T-helper 2 cell (primary cell): ENCODE measurements at regions not wholly inside any gene's neighbourhood (a gene's known extent, or its start where the extent isn't known, plus 50 kb on each side); places are given as distances from the start of the nearest gene placed in this dataset.
"Not testable (repeated sequence)": the region's sequence is repeated elsewhere in the genome, so short reads cannot be mapped to it uniquely, and the experiment has no call there.

Experiments used
- DNase-seq, 5 experiments: peaks; one replicate each; pipeline versions ENCODE4 v3.0.0 to v3.0.0-alpha.2; 2012 to 2022

- DNase-seq, result not testable (repeated sequence)
Measured at GRCh38 chr12:90687682-90688081, 267.3 kb downstream of the CCER1 start.

GRCh38 chr12:90683871-90684270, 271.1 kb downstream of the CCER1 start:
- DNase-seq, result no peak

GRCh38 chr12:90682398-90682797, 272.6 kb downstream of the CCER1 start:
- DNase-seq, result no peak

- no peak for DNase-seq
Measured at GRCh38 chr12:90679674-90680073, 275.3 kb downstream of the CCER1 start.

- no peak for DNase-seq
Measured at GRCh38 chr12:90677552-90677951, 277.4 kb downstream of the CCER1 start.

GRCh38 chr12:90677055-90677454, 277.9 kb downstream of the CCER1 start:
- no peak for DNase-seq

GRCh38 chr12:90675106-90675505, 279.9 kb downstream of the CCER1 start:
- no peak for DNase-seq

- no peak for DNase-seq
Measured at GRCh38 chr12:90672081-90672480, 282.9 kb downstream of the CCER1 start.

- DNase-seq, result not testable (repeated sequence)
Measured at GRCh38 chr12:90663949-90664348, 291.0 kb downstream of the CCER1 start.

- no peak for DNase-seq
Measured at GRCh38 chr12:90659060-90659459, 295.9 kb downstream of the CCER1 start.

- DNase-seq, result no peak
Measured at GRCh38 chr12:90653040-90653439, 301.9 kb downstream of the CCER1 start.

GRCh38 chr12:90652280-90652679, 302.7 kb downstream of the CCER1 start:
- DNase-seq, result no peak

- no peak for DNase-seq
Measured at GRCh38 chr12:90645181-90645580, 309.8 kb downstream of the CCER1 start.

- DNase-seq, result no peak
Measured at GRCh38 chr12:90631591-90632212, 323.3 kb downstream of the CCER1 start.

- no peak for DNase-seq
Measured at GRCh38 chr12:90630006-90630405, 325.0 kb downstream of the CCER1 start.

- DNase-seq, result no peak
Measured at GRCh38 chr12:90628213-90628612, 326.8 kb downstream of the CCER1 start.

GRCh38 chr12:90627180-90627896, 327.6 kb downstream of the CCER1 start:
- peak in 1 of 5 experiments; percentile 5 for DNase-seq

- DNase-seq, result no peak
Measured at GRCh38 chr12:90622431-90622830, 332.5 kb downstream of the CCER1 start.

GRCh38 chr12:90621927-90622326, 333.0 kb downstream of the CCER1 start:
- no peak for DNase-seq

GRCh38 chr12:90619943-90620342, 335.0 kb downstream of the CCER1 start:
- no peak for DNase-seq

- no peak for DNase-seq
Measured at GRCh38 chr12:90618586-90618985, 336.4 kb downstream of the CCER1 start.

GRCh38 chr12:90611891-90612290, 343.1 kb downstream of the CCER1 start:
- DNase-seq, result no peak

- DNase-seq, result no peak
Measured at GRCh38 chr12:90611048-90611447, 343.9 kb downstream of the CCER1 start.

GRCh38 chr12:90593596-90594295, 361.2 kb downstream of the CCER1 start:
- no peak for DNase-seq
